PFSK-1 (cell line): ENCODE measurements at regions not wholly inside any gene's neighbourhood (a gene's known extent, or its start where the extent isn't known, plus 50 kb on each side); places are given as distances from the start of the nearest gene placed in this dataset.

Experiments used
- FOXP2 ChIP-seq: optimal IDR thresholded peaks from 2 replicates; pipeline ENCODE3; 2011; ENCODE audit warnings: borderline replicate concordance, control low read depth, inconsistent platforms; ENCODE audit not compliant: insufficient read depth; ENCODE audit errors: extremely low read length, extremely low read depth
- POLR2AphosphoS5 ChIP-seq: IDR thresholded peaks from 2 replicates; pipeline ENCODE4 v1.6.1; 2012; ENCODE audit warnings: low read depth, mild to moderate bottlenecking, control low read depth, low read length, moderate library complexity
- REST ChIP-seq, 2 experiments: IDR thresholded peaks; 2 replicates each; pipeline versions ENCODE4 v1.6.1 to v1.8.0; 2011 to 2012; ENCODE audit warnings: low read depth in 2 of 2, low read length in 2 of 2, control low read depth in 1 of 2, inconsistent platforms in 1 of 2, mild to moderate bottlenecking in 1 of 2, moderate library complexity in 1 of 2; ENCODE audit not compliant: insufficient read depth in 1 of 2
- SIN3A ChIP-seq: IDR thresholded peaks from 2 replicates; pipeline ENCODE4 v1.6.1; 2012; ENCODE audit warnings: mild to moderate bottlenecking, low read length, moderate library complexity, borderline replicate concordance; ENCODE audit not compliant: insufficient read depth
- TAF1 ChIP-seq: IDR thresholded peaks from 2 replicates; pipeline ENCODE4 v1.6.1; 2012; ENCODE audit warnings: low read length, control low read depth, borderline replicate concordance; ENCODE audit not compliant: insufficient read depth

- TF ChIP-seq REST (IDR thresholded peaks at IDR 0.05; ENCODE audit: insufficient read depth in 1 of 2, low read depth in 2 of 2, low read length in 2 of 2) (no peak), POLR2AphosphoS5 (no peak), FOXP2 (no peak), TAF1 (no peak), SIN3A (no peak)
These were observed 410.8 kb upstream of the PDE3A start for GRCh38 chr12:19957308-19958125.

- no peak for TF ChIP-seq TAF1
These were observed 409.9 kb upstream of the PDE3A start for GRCh38 chr12:19958389-19958788.

GRCh38 chr12:19959353-19959752 is 409.0 kb upstream of the PDE3A start:
- no peak for TF ChIP-seq TAF1

- no peak for TF ChIP-seq REST (IDR thresholded peaks at IDR 0.05; ENCODE audit: insufficient read depth in 1 of 2, low read depth in 2 of 2, low read length in 2 of 2)
- TF ChIP-seq SIN3A: no peak
- no peak for TF ChIP-seq POLR2AphosphoS5
- TF ChIP-seq FOXP2: no peak
- TF ChIP-seq TAF1: no peak
These were observed 407.8 kb upstream of the PDE3A start for GRCh38 chr12:19960527-19960926.

GRCh38 chr12:19962192-19962591 is 406.1 kb upstream of the PDE3A start:
- TF ChIP-seq TAF1 (no peak), REST (IDR thresholded peaks at IDR 0.05; ENCODE audit: insufficient read depth in 1 of 2, low read depth in 2 of 2, low read length in 2 of 2) (no peak), POLR2AphosphoS5 (no peak), SIN3A (no peak), FOXP2 (no peak)

- no peak for TF ChIP-seq REST (IDR thresholded peaks at IDR 0.05; ENCODE audit: insufficient read depth in 1 of 2, low read depth in 2 of 2, low read length in 2 of 2)
- TF ChIP-seq SIN3A: no peak
- TF ChIP-seq TAF1: no peak
- TF ChIP-seq FOXP2: no peak
These were observed 404.4 kb upstream of the PDE3A start for GRCh38 chr12:19963972-19964371.
